Dendritic cell treated with granulocyte-macrophage colony-stimulating factor and Interleukin-4, amounts not matched to agents 40 ng/mL and 50 ng/mL, for 4 days (primary cell): ENCODE measurements at regions not wholly inside any gene's neighbourhood (a gene's known extent, or its start where the extent isn't known, plus 50 kb on each side); places are given as distances from the start of the nearest gene placed in this dataset.
"Not testable (repeated sequence)": the region's sequence is repeated elsewhere in the genome, so short reads cannot be mapped to it uniquely, and the experiment has no call there.

Experiments used
- H3K27ac Mint-ChIP-seq: one replicate; pipeline ENCODE4 v1.8.0; 2022; ENCODE audit warnings: mild to moderate bottlenecking, mixed read lengths
- H3K27me3 Mint-ChIP-seq: one replicate; pipeline ENCODE4 v1.8.0; 2022; ENCODE audit warnings: mild to moderate bottlenecking, mixed read lengths
- H3K36me3 Mint-ChIP-seq: one replicate; pipeline ENCODE4 v1.8.0; 2022; ENCODE audit warnings: low read depth, mixed read lengths
- H3K4me1 Mint-ChIP-seq: one replicate; pipeline ENCODE4 v1.8.0; 2022; ENCODE audit warnings: low read depth, mixed read lengths
- H3K4me3 Mint-ChIP-seq: one replicate; pipeline ENCODE4 v1.8.0; 2022; ENCODE audit warnings: mild to moderate bottlenecking, moderate library complexity, mixed read lengths
- H3K9me3 Mint-ChIP-seq: one replicate; pipeline ENCODE4 v1.8.0; 2022; ENCODE audit warnings: mixed read lengths
- intact Hi-C: fragments of 100-400 bp; cut with micrococcal nuclease; formaldehyde crosslinking; loops from one replicate; pipeline ENCODE4 v1.15.0; 2022

- intact Hi-C loops, H3K9me3 Mint-ChIP-seq, H3K27me3 Mint-ChIP-seq, H3K4me3 Mint-ChIP-seq, H3K27ac Mint-ChIP-seq, H3K4me1 Mint-ChIP-seq, H3K36me3 Mint-ChIP-seq: not testable (repeated sequence)
Measured at GRCh38 chr14:106355007-106355791, 828.8 kb downstream of the TMEM121 start.

GRCh38 chr14:106355881-106356642 is 829.7 kb downstream of the TMEM121 start:
- H3K36me3 Mint-ChIP-seq, H3K4me3 Mint-ChIP-seq, H3K4me1 Mint-ChIP-seq, H3K27me3 Mint-ChIP-seq, intact Hi-C loops, H3K27ac Mint-ChIP-seq, H3K9me3 Mint-ChIP-seq: not testable (repeated sequence)

GRCh38 chr14:106356643-106356930 is 830.2 kb downstream of the TMEM121 start:
- intact Hi-C loops: not testable (repeated sequence)

GRCh38 chr14:106359157-106359887 is 832.9 kb downstream of the TMEM121 start:
- H3K4me3 Mint-ChIP-seq, H3K36me3 Mint-ChIP-seq, H3K9me3 Mint-ChIP-seq, intact Hi-C loops, H3K27me3 Mint-ChIP-seq, H3K4me1 Mint-ChIP-seq, H3K27ac Mint-ChIP-seq: not testable (repeated sequence)

More at GRCh38 chr14:106356643-106356930, 830.2 kb downstream of the TMEM121 start:
- H3K36me3 Mint-ChIP-seq, H3K27me3 Mint-ChIP-seq, H3K27ac Mint-ChIP-seq, H3K4me1 Mint-ChIP-seq, H3K4me3 Mint-ChIP-seq, H3K9me3 Mint-ChIP-seq: not testable (repeated sequence)

- H3K9me3 Mint-ChIP-seq, H3K27ac Mint-ChIP-seq, H3K4me1 Mint-ChIP-seq: not testable (repeated sequence)
Measured at GRCh38 chr14:106365371-106365770, 839.0 kb downstream of the TMEM121 start.

GRCh38 chr14:106365894-106366293 is 839.5 kb downstream of the TMEM121 start:
- intact Hi-C loops, H3K9me3 Mint-ChIP-seq, H3K4me3 Mint-ChIP-seq, H3K27me3 Mint-ChIP-seq, H3K27ac Mint-ChIP-seq, H3K4me1 Mint-ChIP-seq, H3K36me3 Mint-ChIP-seq: not testable (repeated sequence)

More at GRCh38 chr14:106365371-106365770, 839.0 kb downstream of the TMEM121 start:
- intact Hi-C loops, H3K27me3 Mint-ChIP-seq, H3K36me3 Mint-ChIP-seq, H3K4me3 Mint-ChIP-seq: not testable (repeated sequence)

- H3K4me3 Mint-ChIP-seq, H3K9me3 Mint-ChIP-seq, H3K27me3 Mint-ChIP-seq, H3K4me1 Mint-ChIP-seq, H3K27ac Mint-ChIP-seq, H3K36me3 Mint-ChIP-seq, intact Hi-C loops: not testable (repeated sequence)
Measured at GRCh38 chr14:106366971-106367370, 840.6 kb downstream of the TMEM121 start.

- H3K27ac Mint-ChIP-seq, H3K36me3 Mint-ChIP-seq, H3K27me3 Mint-ChIP-seq, intact Hi-C loops, H3K4me3 Mint-ChIP-seq, H3K9me3 Mint-ChIP-seq: not testable (repeated sequence)
- H3K4me1 Mint-ChIP-seq: peaks cover 15% of the 10 kb centered on the region
Measured at GRCh38 chr14:106369456-106369855, 843.1 kb downstream of the TMEM121 start.

- intact Hi-C loops: no loop called here
Measured at GRCh38 chr14:106372870-106373652, 846.7 kb downstream of the TMEM121 start.

GRCh38 chr14:106373653-106374110 is 847.3 kb downstream of the TMEM121 start:
- H3K36me3 Mint-ChIP-seq, intact Hi-C loops, H3K4me3 Mint-ChIP-seq, H3K9me3 Mint-ChIP-seq, H3K27me3 Mint-ChIP-seq, H3K27ac Mint-ChIP-seq: not testable (repeated sequence)
- peaks cover 15% of the 10 kb centered on the region for H3K4me1 Mint-ChIP-seq

More at GRCh38 chr14:106372870-106373652, 846.7 kb downstream of the TMEM121 start:
- Mint-ChIP-seq H3K4me1 (peaks cover 15% of the 10 kb centered on the region), H3K36me3 (no peaks in the 10 kb centered on the region), H3K27me3 (peaks cover 7% of the 10 kb centered on the region), H3K4me3 (no peak overlapping the region), H3K27ac (no peak overlapping the region), H3K9me3 (no peaks in the 10 kb centered on the region)

GRCh38 chr14:106377432-106377831 is 851.0 kb downstream of the TMEM121 start:
- H3K27me3 Mint-ChIP-seq: peaks cover 3% of the 10 kb centered on the region

GRCh38 chr14:106378191-106378590 is 851.8 kb downstream of the TMEM121 start:
- Mint-ChIP-seq H3K4me1 (peaks cover 11% of the 10 kb centered on the region), H3K27ac (no peak overlapping the region), H3K27me3 (peaks cover 3% of the 10 kb centered on the region), H3K36me3 (no peaks in the 10 kb centered on the region), H3K4me3 (no peak overlapping the region), H3K9me3 (no peaks in the 10 kb centered on the region)
- intact Hi-C loops: no loop called here

More at GRCh38 chr14:106377432-106377831, 851.0 kb downstream of the TMEM121 start:
- no peak overlapping the region for H3K4me3 Mint-ChIP-seq
- intact Hi-C loops: no loop called here
- H3K36me3 Mint-ChIP-seq: no peaks in the 10 kb centered on the region
- H3K4me1 Mint-ChIP-seq: peaks cover 15% of the 10 kb centered on the region
- H3K27ac Mint-ChIP-seq: no peak overlapping the region
- no peaks in the 10 kb centered on the region for H3K9me3 Mint-ChIP-seq

GRCh38 chr14:106380740-106381139 is 854.4 kb downstream of the TMEM121 start:
- peaks cover 3% of the 10 kb centered on the region for H3K27me3 Mint-ChIP-seq
- H3K4me1 Mint-ChIP-seq: no peaks in the 10 kb centered on the region
- no peak overlapping the region for H3K4me3 Mint-ChIP-seq
- no peaks in the 10 kb centered on the region for H3K9me3 Mint-ChIP-seq
- intact Hi-C loops: no loop called here
- no peaks in the 10 kb centered on the region for H3K36me3 Mint-ChIP-seq
- no peak overlapping the region for H3K27ac Mint-ChIP-seq
